Activated CD8-positive, alpha-beta T cell treated with anti-CD3 and anti-CD28 coated beads for 36 hours (primary cell): ENCODE measurements at regions not wholly inside any gene's neighbourhood (a gene's known extent, or its start where the extent isn't known, plus 50 kb on each side); places are given as distances from the start of the nearest gene placed in this dataset.
"Not testable (repeated sequence)": the region's sequence is repeated elsewhere in the genome, so short reads cannot be mapped to it uniquely, and the experiment has no call there.

Source experiments
- ATAC-seq: fragments of 200-7000 bp; cut with Tn5 transposase; one replicate; pipeline ENCODE4 v1.10.0; 2021; ENCODE audit warnings: mild to moderate bottlenecking, moderate library complexity
- CTCF ChIA-PET: fragments of 350-600 bp; sonication (Branson Sonifier 250); formaldehyde crosslinking; loops from one replicate; lab custom pipeline; 2021; ENCODE audit warnings: antibody characterized with exemption; lab: Charles Lee
- POLR2A ChIA-PET: fragments of 350-600 bp; sonication (Branson Sonifier 250); formaldehyde crosslinking; loops from one replicate; lab custom pipeline; 2021; ENCODE audit warnings: antibody characterized with exemption; lab: Charles Lee
- DNase-seq: peaks from one replicate; pipeline ENCODE4 v3.0.0-alpha.2; 2020
- H3K27ac Mint-ChIP-seq: one replicate; pipeline ENCODE4 v1.8.0; 2021; ENCODE audit warnings: mild to moderate bottlenecking, mixed read lengths
- H3K27me3 Mint-ChIP-seq: one replicate; pipeline ENCODE4 v1.8.0; 2021; ENCODE audit warnings: mixed read lengths
- H3K36me3 Mint-ChIP-seq: one replicate; pipeline ENCODE4 v1.8.0; 2021; ENCODE audit warnings: low read depth, mixed read lengths
- H3K4me1 Mint-ChIP-seq: one replicate; pipeline ENCODE4 v1.8.0; 2021; ENCODE audit warnings: low read depth, mixed read lengths
- H3K4me3 Mint-ChIP-seq: one replicate; pipeline ENCODE4 v1.8.0; 2021; ENCODE audit warnings: mild to moderate bottlenecking, moderate library complexity, mixed read lengths
- H3K9me3 Mint-ChIP-seq: one replicate; pipeline ENCODE4 v1.8.0; 2021; ENCODE audit warnings: mixed read lengths
- intact Hi-C: fragments of 100-400 bp; cut with micrococcal nuclease; formaldehyde crosslinking; loops from one replicate; pipeline ENCODE4 v1.10.0; 2022

- H3K9me3 Mint-ChIP-seq, H3K36me3 Mint-ChIP-seq, H3K27me3 Mint-ChIP-seq, H3K27ac Mint-ChIP-seq, H3K4me1 Mint-ChIP-seq, ATAC-seq, H3K4me3 Mint-ChIP-seq, POLR2A ChIA-PET, CTCF ChIA-PET, DNase-seq, intact Hi-C loops: not testable (repeated sequence)
These were observed 309.2 kb downstream of the ANAPC1 start for GRCh38 chr2:111574803-111575202.

- H3K27me3 Mint-ChIP-seq, POLR2A ChIA-PET, intact Hi-C loops, ATAC-seq, H3K4me1 Mint-ChIP-seq, H3K9me3 Mint-ChIP-seq, H3K27ac Mint-ChIP-seq, DNase-seq, CTCF ChIA-PET, H3K4me3 Mint-ChIP-seq, H3K36me3 Mint-ChIP-seq: not testable (repeated sequence)
These were observed 306.7 kb downstream of the ANAPC1 start for GRCh38 chr2:111577154-111577885.

- H3K9me3 Mint-ChIP-seq, ATAC-seq, intact Hi-C loops, H3K4me1 Mint-ChIP-seq, H3K36me3 Mint-ChIP-seq, H3K27ac Mint-ChIP-seq, H3K27me3 Mint-ChIP-seq, DNase-seq, POLR2A ChIA-PET, H3K4me3 Mint-ChIP-seq, CTCF ChIA-PET: not testable (repeated sequence)
These were observed 304.4 kb downstream of the ANAPC1 start for GRCh38 chr2:111579500-111580134.

- H3K36me3 Mint-ChIP-seq, H3K27me3 Mint-ChIP-seq, H3K9me3 Mint-ChIP-seq, DNase-seq, H3K4me3 Mint-ChIP-seq, H3K4me1 Mint-ChIP-seq, H3K27ac Mint-ChIP-seq, intact Hi-C loops, POLR2A ChIA-PET, CTCF ChIA-PET, ATAC-seq: not testable (repeated sequence)
These were observed 303.4 kb downstream of the ANAPC1 start for GRCh38 chr2:111580616-111581015.

- H3K4me1 Mint-ChIP-seq, DNase-seq, H3K27me3 Mint-ChIP-seq, ATAC-seq, intact Hi-C loops, H3K9me3 Mint-ChIP-seq, H3K4me3 Mint-ChIP-seq, H3K27ac Mint-ChIP-seq, H3K36me3 Mint-ChIP-seq, CTCF ChIA-PET, POLR2A ChIA-PET: not testable (repeated sequence)
These were observed 301.9 kb downstream of the ANAPC1 start for GRCh38 chr2:111582090-111582489.

GRCh38 chr2:111583480-111583879, 300.5 kb downstream of the ANAPC1 start:
- H3K4me1 Mint-ChIP-seq, ATAC-seq, POLR2A ChIA-PET, CTCF ChIA-PET, H3K27me3 Mint-ChIP-seq, DNase-seq, H3K4me3 Mint-ChIP-seq, H3K36me3 Mint-ChIP-seq, intact Hi-C loops, H3K27ac Mint-ChIP-seq, H3K9me3 Mint-ChIP-seq: not testable (repeated sequence)

- CTCF ChIA-PET, DNase-seq, H3K4me3 Mint-ChIP-seq, H3K9me3 Mint-ChIP-seq, POLR2A ChIA-PET, H3K36me3 Mint-ChIP-seq, ATAC-seq, H3K27me3 Mint-ChIP-seq, H3K27ac Mint-ChIP-seq, intact Hi-C loops, H3K4me1 Mint-ChIP-seq: not testable (repeated sequence)
These were observed 299.5 kb downstream of the ANAPC1 start for GRCh38 chr2:111584540-111584939.

- CTCF ChIA-PET: not testable (repeated sequence)
These were observed 299.0 kb downstream of the ANAPC1 start for GRCh38 chr2:111584950-111585349.

GRCh38 chr2:111586014-111586413, 298.0 kb downstream of the ANAPC1 start:
- H3K36me3 Mint-ChIP-seq, POLR2A ChIA-PET, intact Hi-C loops, CTCF ChIA-PET, H3K27me3 Mint-ChIP-seq, H3K27ac Mint-ChIP-seq, H3K4me1 Mint-ChIP-seq, DNase-seq, H3K9me3 Mint-ChIP-seq, H3K4me3 Mint-ChIP-seq, ATAC-seq: not testable (repeated sequence)

More at GRCh38 chr2:111584950-111585349, 299.0 kb downstream of the ANAPC1 start:
- H3K27me3 Mint-ChIP-seq, H3K4me3 Mint-ChIP-seq, H3K4me1 Mint-ChIP-seq, DNase-seq, POLR2A ChIA-PET, intact Hi-C loops, H3K36me3 Mint-ChIP-seq, H3K9me3 Mint-ChIP-seq, H3K27ac Mint-ChIP-seq, ATAC-seq: not testable (repeated sequence)

- ATAC-seq, H3K4me3 Mint-ChIP-seq, POLR2A ChIA-PET, H3K36me3 Mint-ChIP-seq, intact Hi-C loops, DNase-seq, H3K27ac Mint-ChIP-seq, H3K9me3 Mint-ChIP-seq, H3K4me1 Mint-ChIP-seq, H3K27me3 Mint-ChIP-seq, CTCF ChIA-PET: not testable (repeated sequence)
These were observed 288.9 kb downstream of the ANAPC1 start for GRCh38 chr2:111595072-111595471.

- peak; percentile 72 for ATAC-seq
- H3K36me3 Mint-ChIP-seq, DNase-seq, H3K4me3 Mint-ChIP-seq, H3K4me1 Mint-ChIP-seq, H3K27me3 Mint-ChIP-seq, H3K9me3 Mint-ChIP-seq, intact Hi-C loops, CTCF ChIA-PET, H3K27ac Mint-ChIP-seq, POLR2A ChIA-PET: not testable (repeated sequence)
These were observed 286.9 kb downstream of the ANAPC1 start for GRCh38 chr2:111596808-111597705.
